ENCODE measurements at regions not wholly inside any gene's neighbourhood (a gene's known extent, or its start where the extent isn't known, plus 50 kb on each side); places are given as distances from the start of the nearest gene placed in this dataset.
"Not testable (repeated sequence)": the region's sequence is repeated elsewhere in the genome, so short reads cannot be mapped to it uniquely, and the experiment has no call there.

DNA sequence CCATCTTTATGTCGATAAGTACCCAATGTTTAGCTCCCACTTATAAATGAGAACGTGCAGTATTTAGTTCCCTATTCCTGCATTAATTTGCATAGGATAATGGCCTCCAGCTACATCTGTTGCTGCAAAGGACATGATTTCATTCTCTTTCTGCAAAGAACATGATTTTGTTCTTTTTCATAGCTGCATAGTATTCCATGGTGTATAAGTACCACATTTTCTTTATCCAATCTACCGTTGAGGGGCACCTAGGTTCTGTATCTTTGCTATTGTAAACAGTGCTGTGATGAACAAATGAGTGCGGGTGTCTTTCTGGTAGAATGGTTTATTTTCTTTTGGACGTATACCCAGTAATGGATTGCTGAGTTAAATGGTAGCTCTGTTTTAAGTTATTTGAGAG is 63.0 kb downstream of the HLX start:
- Mint-ChIP-seq H3K9me3 (peaks cover 0 to 5% (median 2%) of the 10 kb centered on the region in 7 donors), H3K27me3 (ENCODE audit: low read depth in 3 of 3) (no peaks in the 10 kb centered on the region), H3K27ac (no peak overlapping the region), H3K4me1 (no peaks in the 10 kb centered on the region), H3K36me3 (peaks cover 0 to 2% of the 10 kb centered on the region in 2 donors), H3K4me3 (no peak overlapping the region)
- no peak overlapping the region for H3K27ac ChIP-seq (ENCODE audit: low read depth in 1 of 2, low read length in 2 of 2)
- TF ChIP-seq, protein P1, sequence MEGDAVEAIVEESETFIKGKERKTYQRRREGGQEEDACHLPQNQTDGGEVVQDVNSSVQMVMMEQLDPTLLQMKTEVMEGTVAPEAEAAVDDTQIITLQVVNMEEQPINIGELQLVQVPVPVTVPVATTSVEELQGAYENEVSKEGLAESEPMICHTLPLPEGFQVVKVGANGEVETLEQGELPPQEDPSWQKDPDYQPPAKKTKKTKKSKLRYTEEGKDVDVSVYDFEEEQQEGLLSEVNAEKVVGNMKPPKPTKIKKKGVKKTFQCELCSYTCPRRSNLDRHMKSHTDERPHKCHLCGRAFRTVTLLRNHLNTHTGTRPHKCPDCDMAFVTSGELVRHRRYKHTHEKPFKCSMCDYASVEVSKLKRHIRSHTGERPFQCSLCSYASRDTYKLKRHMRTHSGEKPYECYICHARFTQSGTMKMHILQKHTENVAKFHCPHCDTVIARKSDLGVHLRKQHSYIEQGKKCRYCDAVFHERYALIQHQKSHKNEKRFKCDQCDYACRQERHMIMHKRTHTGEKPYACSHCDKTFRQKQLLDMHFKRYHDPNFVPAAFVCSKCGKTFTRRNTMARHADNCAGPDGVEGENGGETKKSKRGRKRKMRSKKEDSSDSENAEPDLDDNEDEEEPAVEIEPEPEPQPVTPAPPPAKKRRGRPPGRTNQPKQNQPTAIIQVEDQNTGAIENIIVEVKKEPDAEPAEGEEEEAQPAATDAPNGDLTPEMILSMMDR (IDR thresholded peaks at IDR 0.05) = no peak
- no peak overlapping the region for H3K9ac ChIP-seq (ENCODE audit: insufficient read depth, low read length, poor library complexity, severe bottlenecking)
- no peak overlapping the region for H3K4me2 ChIP-seq (replicated peaks; ENCODE audit: extremely low read depth, low read length, poor library complexity, severe bottlenecking)
- H3K4me1 ChIP-seq (ENCODE audit: control insufficient read depth in 1 of 2, insufficient read depth in 2 of 2, low read length in 2 of 2) = no peaks in the 10 kb centered on the region
- no peaks in the 10 kb centered on the region for H3K9me3 ChIP-seq (replicated peaks in 1 of 2; ENCODE audit: control insufficient read depth in 1 of 2, insufficient read depth in 1 of 2, low read length in 2 of 2)
- H2AFZ ChIP-seq (ENCODE audit: insufficient read depth, low read depth, low read length, poor library complexity, severe bottlenecking) = no peak overlapping the region
- H3K4me3 ChIP-seq (replicated peaks in 1 of 3; ENCODE audit: low read depth in 2 of 3, low read length in 3 of 3) = no peak overlapping the region
- no peaks in the 10 kb centered on the region for H3K36me3 ChIP-seq (replicated peaks in 1 of 2; ENCODE audit: control insufficient read depth in 1 of 2, insufficient read depth in 2 of 2, low read length in 2 of 2)
- H4K20me1 ChIP-seq (ENCODE audit: insufficient read depth, low read length) = no peaks in the 10 kb centered on the region
- no peaks in the 10 kb centered on the region for H3K27me3 ChIP-seq (ENCODE audit: control insufficient read depth in 2 of 2, insufficient read depth in 2 of 2, low read length in 2 of 2)
- DNase-seq = no peak
- WGBS (ENCODE audit: insufficient coverage) = 100% methylated on average over 1 of the region's 5 CpGs
- intact Hi-C loops (cut with micrococcal nuclease) = no loop called here
- no peaks in the 10 kb centered on the region for H3K79me2 ChIP-seq (ENCODE audit: insufficient read depth, low read length)

DNA sequence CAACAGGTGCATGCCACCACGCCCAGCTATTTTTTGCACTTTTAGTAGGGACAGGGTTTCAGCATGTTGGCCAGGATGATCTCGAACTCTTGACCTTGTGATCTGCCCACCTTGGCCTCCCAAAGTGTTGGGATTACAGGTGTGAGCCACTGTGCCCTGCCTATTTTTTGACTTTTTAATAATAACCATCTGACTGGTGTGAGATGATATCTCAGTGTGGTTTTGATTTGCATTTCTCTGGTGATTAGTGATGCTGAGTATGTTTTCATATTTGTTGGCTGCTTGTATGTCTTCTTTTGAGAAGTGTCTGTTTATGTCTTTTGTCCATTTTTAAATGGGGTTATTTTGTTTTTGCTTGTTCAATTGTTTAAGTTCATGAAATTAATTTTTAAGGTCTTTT is 63.7 kb downstream of the HLX start:
- H3K36me3 ChIP-seq (replicated peaks in 1 of 2; ENCODE audit: control insufficient read depth in 1 of 2, insufficient read depth in 2 of 2, low read length in 2 of 2); H3K9me3 ChIP-seq (replicated peaks in 1 of 2; ENCODE audit: control insufficient read depth in 1 of 2, insufficient read depth in 1 of 2, low read length in 2 of 2); H3K4me2 ChIP-seq (replicated peaks; ENCODE audit: extremely low read depth, low read length, poor library complexity, severe bottlenecking); H3K9ac ChIP-seq (ENCODE audit: insufficient read depth, low read length, poor library complexity, severe bottlenecking); DNase-seq; H3K27me3 Mint-ChIP-seq (ENCODE audit: low read depth in 3 of 3); H3K79me2 ChIP-seq (ENCODE audit: insufficient read depth, low read length); intact Hi-C loops (cut with micrococcal nuclease); H3K27ac ChIP-seq (ENCODE audit: low read depth in 1 of 2, low read length in 2 of 2); H3K9me3 Mint-ChIP-seq; H2AFZ ChIP-seq (ENCODE audit: insufficient read depth, low read depth, low read length, poor library complexity, severe bottlenecking); H3K4me1 Mint-ChIP-seq; H4K20me1 ChIP-seq (ENCODE audit: insufficient read depth, low read length); H3K4me1 ChIP-seq (ENCODE audit: control insufficient read depth in 1 of 2, insufficient read depth in 2 of 2, low read length in 2 of 2); H3K27ac Mint-ChIP-seq; H3K36me3 Mint-ChIP-seq; H3K4me3 Mint-ChIP-seq; H3K27me3 ChIP-seq (ENCODE audit: control insufficient read depth in 2 of 2, insufficient read depth in 2 of 2, low read length in 2 of 2); H3K4me3 ChIP-seq (replicated peaks in 1 of 3; ENCODE audit: low read depth in 2 of 3, low read length in 3 of 3): not testable (repeated sequence)
- WGBS (ENCODE audit: insufficient coverage) = 100% methylated on average over 1 of the region's 2 CpGs

Measured in CD14-positive monocyte (primary cell).